GM18520 (cell line): ENCODE measurements at regions not wholly inside any gene's neighbourhood (a gene's known extent, or its start where the extent isn't known, plus 50 kb on each side); places are given as distances from the start of the nearest gene placed in this dataset.

Experiments
- ATAC-seq: cut with Tn5 transposase; IDR thresholded peaks from one replicate; pipeline ENCODE4 v1.9.1; 2021; ENCODE audit not compliant: unreplicated experiment

GRCh38 chr13:67763384-67763783 is 533.2 kb upstream of the PCDH9 start:
- ATAC-seq = no peak

- no peak for ATAC-seq
These were observed 528.8 kb upstream of the PCDH9 start for GRCh38 chr13:67758975-67759374.

GRCh38 chr13:67754012-67754411 is 523.9 kb upstream of the PCDH9 start:
- ATAC-seq = no peak

GRCh38 chr13:67752759-67753158 is 522.6 kb upstream of the PCDH9 start:
- ATAC-seq = no peak

- no peak for ATAC-seq
These were observed 512.3 kb upstream of the PCDH9 start for GRCh38 chr13:67742478-67742877.

GRCh38 chr13:67740871-67741535 is 510.9 kb upstream of the PCDH9 start:
- ATAC-seq = no peak

- peak; percentile 31 for ATAC-seq
These were observed 506.7 kb upstream of the PCDH9 start for GRCh38 chr13:67736646-67737420.

GRCh38 chr13:67735651-67736050 is 505.5 kb upstream of the PCDH9 start:
- ATAC-seq = no peak

- no peak for ATAC-seq
These were observed 496.8 kb upstream of the PCDH9 start for GRCh38 chr13:67726979-67727378.

- no peak for ATAC-seq
These were observed 495.9 kb upstream of the PCDH9 start for GRCh38 chr13:67725999-67726398.

- no peak for ATAC-seq
These were observed 483.4 kb upstream of the PCDH9 start for GRCh38 chr13:67713571-67713970.

- no peak for ATAC-seq
These were observed 466.6 kb upstream of the PCDH9 start for GRCh38 chr13:67696775-67697174.

- no peak for ATAC-seq
These were observed 434.4 kb upstream of the PCDH9 start for GRCh38 chr13:67664502-67664901.

GRCh38 chr13:67662997-67663396 is 432.9 kb upstream of the PCDH9 start:
- no peak for ATAC-seq

GRCh38 chr13:67652887-67653286 is 422.8 kb upstream of the PCDH9 start:
- no peak for ATAC-seq

GRCh38 chr13:67651908-67652465 is 421.9 kb upstream of the PCDH9 start:
- no peak for ATAC-seq

- no peak for ATAC-seq
These were observed 420.3 kb upstream of the PCDH9 start for GRCh38 chr13:67650471-67650870.

- no peak for ATAC-seq
These were observed 415.8 kb upstream of the PCDH9 start for GRCh38 chr13:67645874-67646467.

GRCh38 chr13:67643516-67644055 is 413.4 kb upstream of the PCDH9 start:
- ATAC-seq = no peak

- no peak for ATAC-seq
These were observed 412.5 kb upstream of the PCDH9 start for GRCh38 chr13:67642657-67643056.

- no peak for ATAC-seq
These were observed 405.6 kb upstream of the PCDH9 start for GRCh38 chr13:67635754-67636153.

GRCh38 chr13:67632590-67632989 is 402.5 kb upstream of the PCDH9 start:
- ATAC-seq = no peak
